22Rv1 (cell line): ENCODE measurements at regions not wholly inside any gene's neighbourhood (a gene's known extent, or its start where the extent isn't known, plus 50 kb on each side); places are given as distances from the start of the nearest gene placed in this dataset.

Source experiments
- H3K27ac ChIP-seq: fragments of 450-650 bp; 2 replicates; pipeline ENCODE4 v1.5.1; 2017
- CTCF ChIP-seq: fragments of 450-650 bp; IDR thresholded peaks from 2 replicates; pipeline ENCODE4 v1.5.1; 2017; ENCODE audit warnings: mild to moderate bottlenecking
- ZFX ChIP-seq: fragments of 450-650 bp; IDR thresholded peaks from 2 replicates; pipeline ENCODE4 v1.6.1; 2017; ENCODE audit warnings: antibody characterized with exemption, borderline replicate concordance

GRCh38 chr4:132498215-132498614 lies 650.9 kb upstream of the PCDH10 start:
- H3K27ac ChIP-seq = no peak overlapping the region
- TF ChIP-seq ZFX = no peak
- no peak for TF ChIP-seq CTCF

- H3K27ac ChIP-seq = no peak overlapping the region
- TF ChIP-seq ZFX = no peak
- no peak for TF ChIP-seq CTCF
These were observed 647.0 kb upstream of the PCDH10 start for GRCh38 chr4:132502096-132502552.

- TF ChIP-seq ZFX = no peak
- TF ChIP-seq CTCF = no peak
- no peak overlapping the region for H3K27ac ChIP-seq
These were observed 644.7 kb upstream of the PCDH10 start for GRCh38 chr4:132504438-132504837.

GRCh38 chr4:132506568-132506967 lies 642.5 kb upstream of the PCDH10 start:
- TF ChIP-seq CTCF (no peak), ZFX (no peak)
- H3K27ac ChIP-seq = no peak overlapping the region

GRCh38 chr4:132513491-132513890 lies 635.6 kb upstream of the PCDH10 start:
- no peak overlapping the region for H3K27ac ChIP-seq
- TF ChIP-seq ZFX (no peak), CTCF (no peak)

GRCh38 chr4:132526652-132527051 lies 622.4 kb upstream of the PCDH10 start:
- H3K27ac ChIP-seq = no peak overlapping the region
- no peak for TF ChIP-seq ZFX
- TF ChIP-seq CTCF = no peak

- TF ChIP-seq ZFX (no peak), CTCF (no peak)
- no peak overlapping the region for H3K27ac ChIP-seq
These were observed 621.3 kb upstream of the PCDH10 start for GRCh38 chr4:132527817-132528216.
